Liver (tissue), 3 donors: ENCODE measurements at regions not wholly inside any gene's neighbourhood (a gene's known extent, or its start where the extent isn't known, plus 50 kb on each side); places are given as distances from the start of the nearest gene placed in this dataset.

Source experiments
- ATF3 ChIP-seq: IDR thresholded peaks from 2 replicates; pipeline ENCODE4 v1.6.1; 2016; ENCODE audit warnings: antibody characterized with exemption
- CTCF ChIP-seq: fragments of 150-350 bp; IDR thresholded peaks from 2 replicates; pipeline ENCODE4 v1.5.1; 2017; ENCODE audit warnings: improper control_type of control experiment, low read depth, low read length; ENCODE audit not compliant: missing input control
- GABPA ChIP-seq, 2 donors: IDR thresholded peaks in 1 of 2; conservative IDR thresholded peaks in 1 of 2; 2 replicates each; pipeline ENCODE4 v1.6.1; 2016; ENCODE audit warnings: antibody characterized with exemption in 2 of 2, mild to moderate bottlenecking in 1 of 2, moderate library complexity in 1 of 2
- RAD21 ChIP-seq, 2 donors: IDR thresholded peaks; 2 replicates each; pipeline ENCODE4 v1.6.1; 2016; ENCODE audit warnings: antibody characterized with exemption in 2 of 2, mild to moderate bottlenecking in 2 of 2
- REST ChIP-seq: IDR thresholded peaks from 2 replicates; pipeline ENCODE4 v1.6.1; 2016; ENCODE audit warnings: antibody characterized with exemption, mild to moderate bottlenecking
- RXRA ChIP-seq, 2 donors: IDR thresholded peaks; 2 replicates each; pipeline ENCODE4 v1.6.1; 2017 to 2018; ENCODE audit warnings: antibody characterized with exemption in 2 of 2, mild to moderate bottlenecking in 1 of 2
- TAF1 ChIP-seq: conservative IDR thresholded peaks from 2 replicates; pipeline ENCODE4 v1.6.1; 2016; ENCODE audit warnings: antibody characterized with exemption, mild to moderate bottlenecking
- donor health status: healthy.
- donor health status: healthy.

- no peak for TF ChIP-seq RAD21 (IDR thresholded peaks at IDR 0.05)
- no peak for TF ChIP-seq CTCF
- no peak for TF ChIP-seq REST
- no peak for TF ChIP-seq RXRA (IDR thresholded peaks at IDR 0.05)
- TF ChIP-seq GABPA (IDR thresholded peaks at IDR 0.05 in 1 of 2, conservative IDR thresholded peaks at IDR 0.05 in 1 of 2), result no peak
- no peak for TF ChIP-seq ATF3
- no peak for TF ChIP-seq TAF1
Measured at GRCh38 chr3:88509582-88509981, 359.8 kb downstream of the C3orf38 start.
